HuH-7.5 (cell line): ENCODE measurements at regions not wholly inside any gene's neighbourhood (a gene's known extent, or its start where the extent isn't known, plus 50 kb on each side); places are given as distances from the start of the nearest gene placed in this dataset.

Experiments
- DNase-seq: peaks from one replicate; pipeline ENCODE4 v3.0.0; 2011; ENCODE audit warnings: low spot score

DNA sequence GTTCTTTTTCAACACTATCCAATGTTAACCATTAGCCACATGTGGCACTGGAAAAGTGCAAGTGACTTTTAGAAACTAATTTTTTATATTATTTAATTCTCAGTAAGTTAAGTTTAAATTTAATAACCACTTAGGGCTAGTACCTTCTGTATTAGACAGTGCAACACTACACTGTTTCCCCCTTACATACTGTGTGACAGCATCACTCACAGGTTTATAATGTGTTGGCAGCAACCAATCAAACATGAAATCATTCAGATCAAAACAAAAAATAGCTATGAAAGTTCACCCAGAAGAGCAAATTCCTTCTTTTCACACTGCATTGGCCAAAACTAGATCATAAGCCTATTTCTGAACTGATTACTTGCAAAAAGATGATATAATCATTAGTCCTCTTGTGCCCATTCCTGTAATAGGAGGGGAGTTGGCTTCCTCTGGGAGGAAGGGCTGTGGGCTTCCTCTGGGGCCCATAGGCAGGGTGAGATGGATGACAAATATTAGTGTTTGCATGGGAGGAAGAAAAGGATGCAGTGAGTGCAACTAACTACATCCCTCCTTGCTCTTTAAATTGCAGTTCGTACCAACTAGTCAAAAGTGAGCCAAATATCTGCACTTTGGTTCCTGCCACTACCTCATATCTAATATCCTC is 708.1 kb upstream of the RGMB start:
- no peak for DNase-seq

DNA sequence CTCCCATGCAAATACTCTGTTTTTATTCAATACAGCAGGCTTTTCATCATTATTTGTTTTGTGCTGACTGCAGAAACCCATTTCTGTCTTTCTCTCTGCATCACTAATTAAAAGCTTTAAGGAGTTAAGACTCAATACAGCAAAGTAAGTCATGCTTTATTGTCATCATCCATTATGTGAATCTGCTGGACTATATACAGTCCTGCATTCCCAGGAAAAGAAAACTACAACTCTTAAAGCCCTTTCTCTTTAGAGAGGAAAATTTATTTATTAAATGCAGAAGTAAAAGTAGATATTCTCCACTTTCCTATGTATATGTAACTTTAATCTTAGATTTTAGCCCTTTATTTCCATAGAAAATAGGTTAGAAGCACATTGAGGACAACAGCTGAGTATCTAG is 706.6 kb upstream of the RGMB start:
- DNase-seq: no peak

DNA sequence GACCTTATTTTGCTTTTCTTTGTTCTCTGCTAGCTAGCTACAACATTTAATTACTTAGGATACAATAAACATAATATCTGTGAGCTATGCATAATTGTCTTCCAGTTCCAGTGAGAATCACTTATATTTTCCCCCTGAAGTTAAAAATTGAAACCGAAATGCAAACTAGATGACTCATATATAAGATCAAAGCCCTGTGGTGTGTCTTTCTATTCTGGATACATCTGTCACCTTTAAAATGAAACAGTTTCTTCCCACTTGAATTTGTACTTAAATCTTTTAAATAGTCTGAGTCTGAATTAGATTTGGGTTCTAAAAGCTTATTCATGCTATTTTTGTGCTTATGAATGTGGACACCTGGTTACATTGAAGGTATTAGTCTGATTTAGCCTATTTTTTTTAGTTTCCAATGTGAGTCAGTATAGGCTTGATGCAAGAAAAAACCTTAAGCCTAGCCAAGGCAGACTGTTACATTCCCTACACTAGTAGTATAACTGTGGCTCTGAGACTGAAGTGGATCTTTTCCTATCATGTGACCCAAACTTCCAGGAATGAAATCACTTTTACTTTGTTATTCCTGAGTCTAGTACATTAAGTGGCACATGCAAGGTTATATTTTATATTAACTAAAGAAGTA is 703.5 kb upstream of the RGMB start:
- no peak for DNase-seq

DNA sequence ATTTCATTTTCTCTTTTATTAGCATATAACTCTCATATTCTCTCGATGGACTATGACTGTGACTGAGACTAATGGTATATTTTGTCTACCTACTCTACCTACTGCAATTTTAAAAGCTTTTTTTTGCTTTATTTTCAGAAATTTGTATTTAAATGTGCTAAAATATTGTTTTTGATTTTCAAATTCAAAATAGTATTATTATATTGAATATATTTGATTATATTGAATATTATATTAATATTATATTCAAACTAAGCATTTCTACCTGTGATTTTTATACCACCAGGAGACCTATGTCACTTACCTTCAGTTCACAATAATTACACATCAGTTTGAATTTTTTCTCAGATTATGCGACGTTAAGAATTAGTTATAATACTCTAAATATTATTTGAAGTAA is 700.5 kb upstream of the RGMB start:
- DNase-seq: no peak

DNA sequence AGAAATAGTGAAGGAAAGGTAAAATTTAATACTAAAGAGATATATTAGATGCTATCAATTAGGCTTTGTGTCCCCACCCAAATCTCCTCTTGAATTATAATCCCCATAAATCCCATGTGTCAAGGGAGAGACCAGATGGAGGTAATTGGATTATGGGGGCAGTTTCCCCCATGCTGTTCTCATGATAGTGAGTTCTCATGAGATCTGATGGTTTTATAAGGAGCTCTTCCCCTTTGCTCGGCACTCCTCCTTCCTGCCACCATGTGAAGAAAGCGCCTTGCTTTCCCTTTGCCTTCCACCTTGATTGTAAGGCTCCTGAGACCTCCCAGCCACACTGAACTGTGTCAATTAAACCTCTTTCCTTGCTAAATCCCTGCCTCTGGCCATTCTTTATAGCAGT is 697.0 kb upstream of the RGMB start:
- DNase-seq: no peak

DNA sequence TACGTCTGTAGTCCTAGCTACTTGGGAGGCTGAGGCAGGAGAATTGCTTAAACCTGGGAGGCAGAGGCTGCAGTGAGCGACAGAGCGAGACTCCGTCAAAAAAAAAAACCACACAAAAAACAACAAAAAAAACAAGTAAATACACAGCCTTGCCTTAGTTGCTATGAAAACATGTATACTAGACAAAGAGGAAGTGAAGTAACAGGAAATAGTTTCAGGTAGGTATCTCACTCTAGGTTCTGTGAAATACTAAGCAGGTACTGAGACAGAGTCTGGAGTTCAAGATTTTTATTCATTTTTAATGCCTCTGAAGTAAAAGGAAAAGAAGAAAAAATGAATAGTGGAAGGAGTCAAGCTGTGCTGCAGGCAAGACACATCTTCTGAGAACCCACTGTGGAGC is 687.9 kb upstream of the RGMB start:
- no peak for DNase-seq

DNA sequence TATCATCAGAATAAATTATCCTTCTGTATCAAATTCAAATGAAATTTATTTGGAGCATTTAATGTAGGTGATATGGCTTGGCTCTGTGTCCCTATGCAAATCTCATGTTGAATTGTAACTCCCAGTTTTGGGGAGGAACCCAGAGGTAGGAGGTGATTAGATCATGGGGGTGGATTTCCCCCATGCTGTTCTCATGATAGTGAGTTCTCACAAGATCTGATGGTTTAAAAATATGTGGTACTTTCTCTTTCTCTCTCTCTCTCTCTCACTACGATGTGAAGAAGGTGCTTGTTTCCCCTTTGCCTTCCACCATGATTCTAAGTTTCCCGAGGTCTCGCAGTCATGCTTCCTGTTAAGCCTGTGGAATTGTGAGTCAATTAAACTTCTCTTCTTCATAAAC is 678.4 kb upstream of the RGMB start:
- DNase-seq: no peak

DNA sequence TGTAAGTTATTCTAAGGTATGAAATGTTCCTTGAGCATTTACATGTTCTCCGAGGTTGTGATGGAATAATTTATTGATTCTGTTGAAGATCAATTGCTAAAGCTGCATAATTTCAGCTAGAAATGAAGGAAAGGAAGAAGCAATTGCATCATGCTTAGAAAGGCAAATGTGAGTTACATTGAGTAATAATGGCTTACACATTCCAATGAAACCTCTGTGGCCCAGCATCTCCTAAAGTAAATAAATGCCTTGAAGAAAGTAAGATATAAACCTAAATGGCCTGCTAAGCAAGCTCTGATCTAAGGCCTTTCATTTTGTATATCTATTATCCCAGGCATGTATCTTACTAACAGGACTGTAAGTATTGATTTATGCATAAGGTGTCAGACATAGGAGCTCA is 677.3 kb upstream of the RGMB start:
- no peak for DNase-seq

DNA sequence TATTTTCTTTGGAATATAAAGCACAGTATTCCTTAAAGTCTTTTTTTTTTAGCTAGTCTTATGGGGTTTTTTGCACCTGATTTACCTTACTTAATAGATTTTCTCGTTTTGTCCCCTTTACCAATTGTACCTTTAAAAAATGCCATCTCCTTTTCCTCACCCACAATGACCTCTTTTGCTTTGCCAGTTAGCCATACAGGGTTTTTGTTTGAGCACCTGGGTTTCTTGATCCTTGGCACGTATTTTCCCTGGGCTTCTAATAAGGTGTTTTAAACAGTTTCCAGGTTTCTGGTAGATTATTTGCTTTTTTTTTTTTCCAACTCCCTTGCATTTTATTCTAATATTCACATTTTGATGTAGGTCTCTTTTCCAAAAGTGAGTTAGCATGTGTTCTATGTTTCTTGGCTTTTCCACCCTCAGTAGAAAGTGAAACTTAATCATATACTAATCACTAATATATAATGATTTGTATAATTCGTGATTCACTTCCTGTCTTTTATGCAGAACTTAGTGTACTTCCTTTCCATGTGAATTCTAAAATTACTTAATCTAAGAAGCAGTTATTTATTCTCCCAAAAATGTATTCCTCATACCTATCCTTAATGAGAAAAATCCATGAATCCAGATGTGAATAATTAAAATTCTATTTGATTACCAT is 673.9 kb upstream of the RGMB start:
- no peak for DNase-seq

DNA sequence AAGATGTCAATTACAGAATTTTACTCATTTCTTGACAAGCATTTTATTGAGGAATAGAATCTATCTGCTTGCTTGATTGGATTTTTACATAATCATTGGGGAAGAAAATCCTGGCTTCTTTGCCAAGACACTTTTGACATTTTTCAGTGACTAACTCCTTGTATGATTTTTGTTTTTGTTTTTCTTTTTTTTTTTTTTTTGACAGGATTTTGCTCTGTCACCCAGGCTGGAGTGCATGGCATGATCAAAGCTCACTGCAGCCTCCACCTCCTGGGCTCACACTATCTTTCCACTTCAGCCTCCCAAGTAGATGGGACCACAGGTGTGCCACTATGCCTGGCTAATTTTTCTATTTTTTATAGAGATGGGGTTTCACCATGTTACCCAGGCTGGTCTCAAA is 672.3 kb upstream of the RGMB start:
- no peak for DNase-seq

DNA sequence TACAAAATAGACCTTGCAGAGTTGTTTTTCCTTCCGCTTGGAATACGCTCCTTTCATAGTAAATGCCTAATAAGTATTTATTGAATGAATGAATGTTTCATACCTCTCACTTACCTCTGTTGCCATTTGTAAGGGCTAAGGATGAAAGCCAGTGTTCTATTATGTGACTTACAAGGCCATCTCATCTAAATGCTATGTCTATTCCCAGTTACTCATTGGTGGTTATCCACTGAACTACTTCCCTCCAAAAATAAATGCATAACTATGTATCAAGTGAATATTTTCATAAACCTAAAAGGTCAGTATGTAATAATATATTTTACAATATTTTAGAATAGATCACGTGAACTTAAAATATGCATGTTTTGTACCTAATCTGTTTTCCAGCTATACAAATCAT is 670.5 kb upstream of the RGMB start:
- no peak for DNase-seq

DNA sequence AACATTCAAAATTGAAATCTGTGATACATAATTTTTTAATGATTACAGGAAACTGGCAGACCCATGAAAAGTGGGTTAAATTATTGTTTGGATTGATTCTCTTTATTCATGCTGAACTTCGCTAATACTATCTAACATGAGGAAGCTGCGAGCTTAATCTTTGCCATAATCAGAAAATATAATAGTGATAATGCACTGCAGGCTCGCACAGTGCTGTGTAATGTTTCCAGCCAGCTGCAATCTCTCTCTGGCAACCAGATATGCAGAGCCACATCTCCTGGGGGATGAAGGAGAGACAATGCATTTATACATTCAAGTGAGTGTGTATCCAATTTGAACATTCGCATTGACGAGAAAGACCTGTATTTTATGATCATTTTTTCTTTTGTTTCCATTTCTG is 669.7 kb upstream of the RGMB start:
- DNase-seq: no peak

DNA sequence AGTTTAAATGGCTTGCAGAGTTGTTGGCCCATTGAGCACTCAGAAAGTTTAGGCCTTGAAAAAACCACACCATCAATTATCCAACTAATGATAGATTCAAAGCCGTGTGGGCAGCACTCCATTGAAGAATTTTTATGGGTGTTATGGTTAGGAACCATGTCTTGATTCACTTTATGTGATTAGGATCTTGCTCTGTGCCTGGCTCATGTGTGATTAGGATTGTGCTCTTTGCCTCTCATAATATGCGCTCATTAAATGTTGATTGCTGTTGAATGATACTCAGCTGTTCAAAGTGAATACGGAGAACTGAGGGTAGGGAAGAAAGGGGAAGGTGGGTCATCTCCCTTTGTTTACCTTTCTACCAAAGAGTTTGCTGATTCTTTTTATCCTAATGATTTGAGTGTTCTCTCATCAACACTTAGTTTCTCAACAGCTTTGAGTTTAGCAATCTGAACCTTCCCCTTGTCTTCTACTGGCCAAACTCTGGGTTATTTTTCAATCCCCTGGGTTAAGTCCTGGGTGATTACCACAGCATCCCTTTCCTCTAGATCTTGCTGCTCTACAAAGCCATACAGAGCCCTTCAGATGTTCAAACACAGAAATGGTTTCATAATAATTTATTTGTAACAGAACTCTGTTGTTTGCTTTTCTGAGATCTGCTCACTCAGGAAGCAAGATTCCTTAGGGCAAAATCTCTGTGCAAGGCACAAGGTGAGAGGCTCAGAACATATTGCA is 668.8 kb upstream of the RGMB start:
- no peak for DNase-seq

DNA sequence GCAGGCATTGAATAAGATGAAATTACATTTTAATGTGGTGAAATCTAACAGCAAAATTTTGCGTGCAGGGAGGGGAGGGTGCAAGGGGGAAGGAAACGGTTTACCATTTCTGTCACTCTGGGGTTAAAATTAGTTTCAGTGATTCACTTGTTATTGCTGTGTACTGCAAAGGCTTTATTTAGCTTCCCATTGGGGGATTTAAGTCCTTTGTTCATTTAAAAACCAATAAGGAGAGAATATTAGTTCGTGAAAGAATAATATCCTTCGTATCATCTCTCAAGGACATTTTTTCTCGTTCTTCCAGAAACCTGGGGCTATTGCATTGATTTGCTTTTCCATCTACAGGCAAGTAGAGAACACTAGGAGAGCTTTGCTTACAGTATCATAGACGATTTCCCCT is 667.8 kb upstream of the RGMB start:
- DNase-seq: no peak

DNA sequence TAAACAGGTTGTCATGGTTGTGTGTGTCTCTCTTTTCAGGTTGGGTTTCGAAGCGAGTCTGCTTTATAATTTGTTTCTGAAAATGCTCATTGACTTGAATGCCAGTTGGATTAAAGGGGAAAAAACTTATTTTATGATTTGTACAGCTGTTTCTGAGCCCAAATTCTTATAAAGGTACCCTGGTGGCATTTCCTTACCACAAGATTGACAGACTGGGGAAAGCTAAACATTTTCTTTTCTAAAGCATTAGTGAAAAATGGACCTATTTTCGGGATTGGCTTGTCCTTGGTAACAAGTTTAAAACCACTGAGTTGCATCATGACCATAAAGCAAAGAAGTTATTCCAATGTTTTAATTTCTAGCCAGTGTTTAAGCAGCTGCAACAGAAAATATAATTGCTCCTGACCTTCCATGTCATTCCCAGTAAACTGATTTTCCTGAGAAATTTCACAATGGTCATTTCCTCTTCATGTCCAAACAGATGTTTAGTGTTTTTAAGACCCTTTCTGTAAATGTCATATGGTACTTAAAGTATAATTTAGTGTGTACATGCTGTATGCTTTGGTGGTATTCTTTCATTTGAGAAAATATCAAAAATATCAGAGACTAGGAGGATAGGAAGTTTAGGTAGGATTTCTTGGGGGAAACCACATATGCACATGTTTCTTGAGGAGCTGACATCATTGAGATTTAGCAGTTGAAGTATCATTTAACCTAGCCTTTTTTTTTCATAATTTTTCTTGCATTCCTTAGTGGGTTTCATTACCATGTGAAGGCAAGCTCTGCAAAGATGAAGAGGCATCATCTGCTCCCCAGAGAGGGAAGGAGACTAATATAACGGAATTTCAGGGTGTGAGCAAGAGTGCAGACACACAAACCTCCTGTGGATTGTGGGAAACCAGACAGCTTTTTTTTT is 667.1 kb upstream of the RGMB start:
- no peak for DNase-seq

DNA sequence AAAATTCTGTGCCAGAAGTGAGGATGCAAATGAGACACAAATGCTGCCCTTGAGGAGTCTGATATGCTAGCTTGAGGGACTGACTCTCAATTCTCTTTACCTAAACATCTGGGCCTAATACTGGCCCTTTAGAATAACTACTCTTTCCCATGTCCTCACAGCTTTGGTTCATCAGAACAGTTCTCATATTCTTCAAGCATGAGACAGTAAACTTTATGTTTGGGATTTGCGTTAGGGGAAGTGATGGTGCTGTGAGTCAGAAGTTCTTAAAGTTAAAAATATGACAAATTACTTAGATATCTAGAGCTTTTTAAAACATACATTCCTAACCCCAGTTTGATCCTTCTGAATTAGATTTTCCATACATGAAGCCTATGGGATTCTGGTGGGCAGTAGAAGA is 665.0 kb upstream of the RGMB start:
- no peak for DNase-seq

DNA sequence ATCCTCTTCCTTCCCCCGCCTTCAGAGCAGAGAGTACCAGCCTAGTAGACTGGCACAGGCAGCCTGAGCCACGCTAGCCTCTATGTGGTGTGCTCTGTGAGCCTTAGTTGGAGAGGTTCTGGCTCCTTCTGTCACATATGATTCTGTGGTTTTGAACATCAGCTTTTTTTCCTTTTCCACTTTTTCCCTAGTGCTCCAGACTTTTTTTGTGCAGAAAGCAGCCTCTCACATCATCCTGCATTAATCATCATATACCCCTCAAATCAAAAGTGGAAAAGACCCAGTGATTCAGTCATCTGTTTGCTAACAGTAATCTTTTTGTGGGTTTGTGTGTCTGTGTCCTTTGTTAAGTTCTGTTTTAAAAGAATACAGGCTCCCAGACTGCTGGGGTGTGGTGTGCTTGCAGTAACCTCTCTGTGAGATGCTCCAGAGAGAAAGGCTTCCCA is 663.9 kb upstream of the RGMB start:
- no peak for DNase-seq

DNA sequence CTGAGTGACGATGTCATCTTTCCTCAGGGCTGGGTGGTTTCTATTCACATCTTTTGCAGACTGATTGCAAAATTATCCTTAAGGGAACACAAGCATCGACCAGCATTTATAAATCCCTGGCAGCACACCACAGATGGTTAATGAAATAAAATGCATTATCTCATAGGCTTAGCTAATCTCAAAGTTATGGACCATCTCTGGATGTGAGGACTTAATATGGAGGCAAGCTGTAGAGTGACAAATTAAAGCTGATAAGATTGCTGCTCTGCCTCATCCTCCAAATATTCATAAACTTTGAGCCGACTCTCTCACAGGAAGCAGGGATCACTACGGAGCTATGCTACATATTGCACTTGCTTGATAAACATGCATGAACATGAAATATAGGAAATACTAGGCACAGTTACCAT is 663.2 kb upstream of the RGMB start:
- no peak for DNase-seq

DNA sequence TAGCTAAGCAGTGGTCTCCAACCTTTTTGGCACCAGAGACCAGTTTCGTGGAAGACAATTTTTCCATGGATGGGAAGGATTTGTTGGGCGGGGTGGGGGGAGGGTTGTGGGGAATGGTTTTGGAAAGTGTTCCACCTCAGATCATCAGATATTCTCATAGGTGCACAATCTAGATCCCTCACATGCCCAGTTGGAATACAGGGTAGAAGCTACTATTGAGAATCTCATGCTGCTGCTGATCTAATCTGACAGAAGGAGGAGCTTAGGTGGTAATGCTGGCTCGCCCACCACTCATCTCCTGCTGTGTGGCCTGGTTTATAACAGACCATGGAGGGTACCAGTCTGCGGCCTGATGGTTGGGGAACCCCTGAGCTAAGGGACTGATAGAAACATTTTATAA is 662.7 kb upstream of the RGMB start:
- no peak for DNase-seq

DNA sequence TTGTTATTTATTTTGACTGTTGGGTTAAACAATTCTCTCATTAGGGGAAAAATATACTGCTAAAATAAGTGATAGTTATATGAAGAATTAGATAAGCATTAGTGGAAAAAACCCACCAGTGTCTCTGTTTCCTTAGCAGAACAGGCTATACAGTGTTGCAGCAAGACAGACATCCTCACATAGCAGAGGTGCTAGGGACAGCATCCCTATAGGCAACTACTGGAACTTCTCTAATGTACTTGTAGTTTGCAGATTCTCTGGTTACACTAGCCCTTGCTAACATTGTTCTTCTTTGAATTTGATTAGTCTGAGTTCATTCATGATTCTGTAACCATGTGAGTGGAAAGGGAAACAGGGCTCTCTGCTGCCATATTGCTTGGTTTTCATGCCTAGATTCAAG is 661.8 kb upstream of the RGMB start:
- DNase-seq: no peak

DNA sequence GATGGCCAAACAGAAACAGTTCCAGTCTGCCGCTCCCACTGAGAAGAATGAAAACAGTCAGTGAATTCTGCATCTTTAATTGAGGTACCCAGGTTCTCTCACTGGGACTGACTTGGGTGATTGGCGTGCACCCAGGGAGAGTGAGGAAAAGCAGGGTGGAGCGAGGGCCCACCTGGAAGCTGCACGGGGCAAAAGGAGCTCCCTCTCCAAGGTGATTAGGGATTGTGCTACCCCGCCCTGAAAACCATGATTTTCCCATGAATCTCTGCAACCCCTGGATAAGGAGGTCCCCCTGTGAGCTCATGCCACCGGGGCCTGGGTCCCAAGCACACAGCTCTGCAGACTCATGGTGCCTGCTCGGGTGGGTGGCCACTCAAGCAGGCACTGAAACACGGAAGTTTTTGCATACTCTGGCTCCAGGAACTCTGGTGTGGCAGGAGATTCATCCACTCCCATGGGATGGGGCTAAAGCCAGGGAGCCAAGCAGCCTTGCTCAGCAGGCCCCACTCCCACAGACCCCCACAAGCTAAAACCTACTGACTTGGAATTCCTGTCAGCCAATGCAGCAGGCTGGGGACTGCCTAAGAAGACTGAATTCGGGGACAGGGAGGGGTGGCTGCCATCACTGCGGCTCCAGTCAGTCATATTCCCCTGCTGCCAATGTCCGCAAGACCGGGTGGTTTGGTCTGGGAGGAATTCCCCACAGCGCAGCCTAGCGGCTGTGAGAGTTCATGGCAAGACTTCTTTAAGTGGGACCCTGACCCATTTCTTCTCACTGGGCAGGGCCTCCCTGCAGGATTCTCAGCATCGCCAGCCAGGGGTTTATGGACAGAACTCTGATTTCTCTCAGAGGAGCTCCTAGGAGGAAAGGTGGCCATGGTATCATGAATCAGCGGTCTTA is 652.2 kb upstream of the RGMB start:
- no peak for DNase-seq
